ENCODE measurements at regions not wholly inside any gene's neighbourhood (a gene's known extent, or its start where the extent isn't known, plus 50 kb on each side); places are given as distances from the start of the nearest gene placed in this dataset.

DNA sequence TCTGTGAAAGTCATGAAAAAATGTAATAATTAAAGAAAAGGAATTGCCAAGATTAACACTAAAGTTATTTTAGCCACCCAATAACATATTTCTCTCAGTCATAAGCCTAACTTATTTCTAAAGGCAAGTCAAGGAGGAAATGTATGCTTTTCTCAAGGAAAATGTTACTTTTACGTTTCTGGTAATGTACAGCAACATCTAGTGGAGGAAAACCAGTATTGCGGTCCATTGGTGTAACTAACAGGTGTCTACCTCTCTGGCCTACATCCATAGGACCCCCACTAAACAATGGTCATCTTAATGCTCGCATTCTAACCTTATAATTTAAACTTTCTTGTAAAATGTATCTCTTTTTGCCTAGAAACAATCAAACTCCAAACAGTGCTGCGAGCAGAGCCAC lies 437.5 kb downstream of the KIF20B start:
- TF ChIP-seq, protein P1, sequence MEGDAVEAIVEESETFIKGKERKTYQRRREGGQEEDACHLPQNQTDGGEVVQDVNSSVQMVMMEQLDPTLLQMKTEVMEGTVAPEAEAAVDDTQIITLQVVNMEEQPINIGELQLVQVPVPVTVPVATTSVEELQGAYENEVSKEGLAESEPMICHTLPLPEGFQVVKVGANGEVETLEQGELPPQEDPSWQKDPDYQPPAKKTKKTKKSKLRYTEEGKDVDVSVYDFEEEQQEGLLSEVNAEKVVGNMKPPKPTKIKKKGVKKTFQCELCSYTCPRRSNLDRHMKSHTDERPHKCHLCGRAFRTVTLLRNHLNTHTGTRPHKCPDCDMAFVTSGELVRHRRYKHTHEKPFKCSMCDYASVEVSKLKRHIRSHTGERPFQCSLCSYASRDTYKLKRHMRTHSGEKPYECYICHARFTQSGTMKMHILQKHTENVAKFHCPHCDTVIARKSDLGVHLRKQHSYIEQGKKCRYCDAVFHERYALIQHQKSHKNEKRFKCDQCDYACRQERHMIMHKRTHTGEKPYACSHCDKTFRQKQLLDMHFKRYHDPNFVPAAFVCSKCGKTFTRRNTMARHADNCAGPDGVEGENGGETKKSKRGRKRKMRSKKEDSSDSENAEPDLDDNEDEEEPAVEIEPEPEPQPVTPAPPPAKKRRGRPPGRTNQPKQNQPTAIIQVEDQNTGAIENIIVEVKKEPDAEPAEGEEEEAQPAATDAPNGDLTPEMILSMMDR (optimal IDR thresholded peaks at IDR 0.05 in 1 of 3, IDR thresholded peaks at IDR 0.05 in 1 of 3, conservative IDR thresholded peaks at IDR 0.05 in 1 of 3; ENCODE audit: extremely low read depth in 1 of 3, insufficient read depth in 2 of 3, low read length in 3 of 3) = peak; percentile 41 to 43 (median 41)
- TF ChIP-seq EZH2 (IDR thresholded peaks at IDR 0.05; ENCODE audit: low read length) = no peak
